BLaER1 treated with 17β-estradiol and CSF1 and Interleukin-3, amounts not matched to agents 10 nM and 100 nM (cell line): ENCODE measurements at regions not wholly inside any gene's neighbourhood (a gene's known extent, or its start where the extent isn't known, plus 50 kb on each side); places are given as distances from the start of the nearest gene placed in this dataset.
"Not testable (repeated sequence)": the region's sequence is repeated elsewhere in the genome, so short reads cannot be mapped to it uniquely, and the experiment has no call there.

Experiments used
- H3K27ac ChIP-seq, 11 experiments: shearing (Covaris generic); formaldehyde crosslinking; 2 replicates each; pipeline ENCODE4 v1.8.1; 2022
- H3K27me3 ChIP-seq, 11 experiments: shearing (Covaris generic); formaldehyde crosslinking; 2 replicates each; pipeline ENCODE4 v1.8.1; 2022
- H3K36me3 ChIP-seq, 11 experiments: shearing (Covaris generic); formaldehyde crosslinking; 2 replicates each; pipeline ENCODE4 v1.8.1; 2022
- H3K4me1 ChIP-seq, 10 experiments: shearing (Covaris generic); formaldehyde crosslinking; 2 replicates each; pipeline ENCODE4 v1.8.1; 2022
- H3K4me2 ChIP-seq, 11 experiments: shearing (Covaris generic); formaldehyde crosslinking; 2 replicates each; pipeline ENCODE4 v1.8.1; 2022
- H3K4me3 ChIP-seq, 10 experiments: shearing (Covaris generic); formaldehyde crosslinking; 2 replicates each; pipeline ENCODE4 v1.8.1; 2022
- H3K9ac ChIP-seq, 11 experiments: shearing (Covaris generic); formaldehyde crosslinking; 2 replicates each; pipeline ENCODE4 v1.8.1; 2022
- H3K9me3 ChIP-seq, 11 experiments: shearing (Covaris generic); formaldehyde crosslinking; replicated peaks in 1 of 11; 2 replicates each; pipeline ENCODE4 v1.8.1; 2022
- H4K20me1 ChIP-seq, 11 experiments: shearing (Covaris generic); formaldehyde crosslinking; 2 replicates each; pipeline ENCODE4 v1.8.1; 2022
- Cebpa-rat ChIP-seq, 11 experiments: shearing (Covaris generic); IDR thresholded peaks; 2 replicates each; pipeline ENCODE4 v1.8.1; 2022

DNA sequence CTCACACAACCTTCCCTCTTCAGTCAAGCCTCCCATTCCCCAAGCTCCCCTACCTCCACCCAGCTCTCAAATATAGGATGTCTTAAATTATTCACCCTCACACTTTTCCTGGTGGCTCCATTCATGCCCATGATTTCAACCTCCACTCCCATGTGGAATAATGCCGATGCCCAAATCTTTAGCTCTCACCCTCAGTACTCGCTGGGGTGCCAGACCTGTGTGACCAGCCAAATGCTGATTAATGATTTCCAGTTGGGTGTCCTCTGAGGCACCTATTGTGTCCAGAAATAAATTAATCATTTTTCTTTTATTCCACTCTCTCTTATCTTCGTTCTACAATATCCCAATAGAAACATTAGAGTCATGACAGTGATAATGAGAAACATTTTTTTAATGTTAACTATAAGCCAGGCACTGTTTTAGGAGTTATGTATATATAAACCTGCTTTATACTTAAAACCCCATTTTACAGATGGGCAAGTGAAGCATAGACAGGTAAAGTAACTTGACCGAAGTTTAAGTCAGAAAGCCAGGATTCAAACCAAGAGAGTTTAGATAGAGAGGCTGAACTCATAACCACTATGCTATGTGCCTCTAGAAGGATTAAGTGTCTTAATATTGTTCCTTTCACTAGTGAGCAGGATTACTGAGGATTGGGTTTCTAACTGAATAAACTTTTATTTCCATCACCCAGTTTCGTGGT is 209.7 kb downstream of the DUSP10 start:
- H3K4me2 ChIP-seq = no peak overlapping the region
- H3K27ac ChIP-seq = no peak overlapping the region
- H3K27me3 ChIP-seq = no peaks in the 10 kb centered on the region
- no peak overlapping the region for H3K9ac ChIP-seq
- H3K4me3 ChIP-seq = no peak overlapping the region
- no peak for TF ChIP-seq Cebpa-rat (IDR thresholded peaks at IDR 0.05)
- H3K4me1 ChIP-seq = no peaks in the 10 kb centered on the region
- H3K9me3 ChIP-seq = no peaks in the 10 kb centered on the region
- no peaks in the 10 kb centered on the region for H4K20me1 ChIP-seq
- no peaks in the 10 kb centered on the region for H3K36me3 ChIP-seq

DNA sequence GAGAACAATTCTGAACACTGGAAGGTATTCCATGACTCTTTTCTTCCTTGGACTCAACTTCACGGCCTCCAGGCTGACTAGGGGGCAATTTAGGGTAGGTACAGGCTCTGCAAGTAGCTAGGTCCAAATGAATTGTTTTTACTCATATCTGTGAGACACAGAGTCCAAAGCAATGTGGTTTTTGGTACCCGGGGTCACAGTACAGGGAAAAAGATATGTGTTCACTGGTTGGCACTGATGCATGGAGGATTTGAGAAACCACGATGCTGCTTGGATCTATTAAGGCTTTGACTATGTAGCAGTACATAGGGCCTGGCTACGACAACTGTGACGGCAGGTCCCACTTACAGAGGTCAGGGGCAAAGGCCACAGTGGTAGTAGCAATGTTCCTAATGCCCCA is 200.6 kb downstream of the DUSP10 start:
- no peak overlapping the region for H3K4me3 ChIP-seq
- no peaks in the 10 kb centered on the region for H3K27me3 ChIP-seq
- H3K9ac ChIP-seq = no peak overlapping the region
- no peak for TF ChIP-seq Cebpa-rat (IDR thresholded peaks at IDR 0.05)
- H3K4me1 ChIP-seq = no peaks in the 10 kb centered on the region
- H3K4me2 ChIP-seq = no peak overlapping the region
- H3K9me3 ChIP-seq = no peaks in the 10 kb centered on the region
- no peaks in the 10 kb centered on the region for H4K20me1 ChIP-seq
- no peaks in the 10 kb centered on the region for H3K36me3 ChIP-seq
- H3K27ac ChIP-seq = no peak overlapping the region

DNA sequence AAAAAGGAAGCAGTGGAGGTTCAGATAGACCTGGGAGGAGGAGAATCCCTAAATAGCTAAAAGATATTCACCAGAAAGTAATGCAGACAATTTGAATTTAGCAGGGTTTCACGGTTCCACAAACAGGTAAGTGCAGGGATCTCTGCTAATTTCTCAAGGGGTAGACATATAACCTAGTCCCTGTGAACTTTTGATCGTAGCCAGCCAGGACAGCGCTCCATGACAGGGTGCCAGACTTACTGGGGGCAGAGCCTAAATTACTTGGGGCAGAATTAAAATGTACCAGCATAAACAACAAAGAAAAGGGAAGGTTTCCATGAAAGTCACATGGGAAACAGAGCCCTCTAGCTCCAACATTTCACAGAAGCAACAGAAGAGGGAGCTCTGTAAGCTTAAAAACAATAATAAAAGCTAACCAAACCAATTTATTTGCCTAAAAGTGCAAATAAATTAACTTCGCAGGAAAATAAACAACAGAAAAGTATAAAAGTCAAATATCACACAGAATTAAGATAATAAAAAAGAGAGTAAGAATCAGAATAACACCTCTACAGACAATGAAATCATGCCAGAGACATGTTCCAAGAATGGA is 198.3 kb downstream of the DUSP10 start:
- no peaks in the 10 kb centered on the region for H4K20me1 ChIP-seq
- no peaks in the 10 kb centered on the region for H3K27me3 ChIP-seq
- no peak overlapping the region for H3K4me2 ChIP-seq
- no peaks in the 10 kb centered on the region for H3K36me3 ChIP-seq
- H3K9me3 ChIP-seq = peaks cover 0 to 4% (median 0%) of the 10 kb centered on the region in 11 experiments; a peak in 1 of 22 replicates
- no peaks in the 10 kb centered on the region for H3K4me1 ChIP-seq
- H3K27ac ChIP-seq = no peak overlapping the region
- TF ChIP-seq Cebpa-rat (IDR thresholded peaks at IDR 0.05) = no peak
- H3K9ac ChIP-seq = no peak overlapping the region
- no peak overlapping the region for H3K4me3 ChIP-seq

DNA sequence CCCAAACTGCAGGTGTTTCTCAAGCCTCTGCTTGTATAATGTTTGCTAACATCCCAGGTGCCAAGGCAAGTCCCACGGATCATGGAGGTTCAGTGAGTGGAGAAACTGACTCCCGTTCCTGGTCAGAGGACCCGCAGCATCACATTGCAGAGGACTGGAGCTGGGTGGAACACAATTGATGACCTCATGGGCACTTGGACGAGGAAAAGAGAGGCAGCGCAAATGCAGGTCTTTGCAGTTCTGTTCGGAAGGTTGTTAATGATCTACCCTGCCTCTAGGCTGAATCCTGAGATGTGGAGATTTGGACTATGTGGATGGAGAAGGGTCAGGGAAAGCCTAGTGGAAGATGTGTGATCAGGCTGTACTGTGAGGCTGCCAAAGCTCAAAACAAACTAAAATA is 192.9 kb downstream of the DUSP10 start:
- Histone ChIP-seq H3K4me1 (no peaks in the 10 kb centered on the region), H3K9me3 (peaks cover 0 to 4% (median 0%) of the 10 kb centered on the region in 11 experiments; a peak in 1 of 22 replicates), H3K36me3 (no peaks in the 10 kb centered on the region), H3K27ac (no peak overlapping the region), H3K4me2 (no peak overlapping the region), H3K9ac (no peak overlapping the region), H4K20me1 (no peaks in the 10 kb centered on the region), H3K27me3 (no peaks in the 10 kb centered on the region), H3K4me3 (no peak overlapping the region)
- TF ChIP-seq Cebpa-rat (IDR thresholded peaks at IDR 0.05) = no peak

DNA sequence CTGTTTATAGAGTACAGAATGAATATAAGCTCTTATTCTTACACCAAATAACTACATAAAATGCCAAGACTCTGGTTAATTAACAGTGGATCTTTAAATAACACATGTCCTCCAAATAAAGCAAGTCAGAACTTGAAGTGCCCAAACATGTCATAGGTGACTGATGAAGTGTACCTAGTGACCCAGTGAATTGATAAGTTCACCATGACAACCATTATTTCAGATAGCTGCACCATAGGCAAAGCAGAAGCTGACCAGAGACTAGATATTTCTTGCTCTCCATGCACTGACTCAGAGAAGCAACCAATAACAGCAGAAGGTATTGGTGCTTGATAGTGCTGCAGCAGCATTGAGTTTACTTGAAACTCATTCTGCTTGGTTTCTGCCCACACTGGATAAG is 192.1 kb downstream of the DUSP10 start:
- no peaks in the 10 kb centered on the region for H3K36me3 ChIP-seq
- no peaks in the 10 kb centered on the region for H3K27me3 ChIP-seq
- TF ChIP-seq Cebpa-rat (IDR thresholded peaks at IDR 0.05) = no peak
- no peak overlapping the region for H3K9ac ChIP-seq
- H3K9me3 ChIP-seq = peaks cover 0 to 4% (median 0%) of the 10 kb centered on the region in 11 experiments; a peak in 1 of 22 replicates
- no peaks in the 10 kb centered on the region for H4K20me1 ChIP-seq
- no peaks in the 10 kb centered on the region for H3K4me1 ChIP-seq
- no peak overlapping the region for H3K27ac ChIP-seq
- no peak overlapping the region for H3K4me2 ChIP-seq
- no peak overlapping the region for H3K4me3 ChIP-seq

DNA sequence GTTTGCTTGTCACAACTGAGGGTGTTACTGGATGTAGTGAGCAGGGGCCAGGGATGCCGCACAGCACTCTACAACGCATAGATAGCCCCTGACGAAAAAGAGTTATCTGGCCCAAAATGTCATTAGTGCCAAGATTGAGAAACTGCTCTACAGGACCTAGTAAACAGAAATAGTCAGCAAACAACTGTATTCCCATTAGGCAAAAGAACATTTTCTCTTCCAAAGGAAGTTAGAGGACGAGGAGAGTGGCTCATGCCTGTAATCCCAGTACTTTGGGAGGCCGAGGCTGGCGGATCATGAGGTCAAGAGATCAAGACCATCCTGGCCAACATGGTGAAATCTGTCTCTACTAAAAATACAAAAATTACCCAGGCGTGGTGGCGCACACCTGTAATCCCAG is 189.1 kb downstream of the DUSP10 start:
- H3K9ac ChIP-seq, H3K4me1 ChIP-seq, H4K20me1 ChIP-seq, H3K9me3 ChIP-seq, H3K27me3 ChIP-seq, H3K27ac ChIP-seq, H3K4me3 ChIP-seq, H3K36me3 ChIP-seq, H3K4me2 ChIP-seq: not testable (repeated sequence)

DNA sequence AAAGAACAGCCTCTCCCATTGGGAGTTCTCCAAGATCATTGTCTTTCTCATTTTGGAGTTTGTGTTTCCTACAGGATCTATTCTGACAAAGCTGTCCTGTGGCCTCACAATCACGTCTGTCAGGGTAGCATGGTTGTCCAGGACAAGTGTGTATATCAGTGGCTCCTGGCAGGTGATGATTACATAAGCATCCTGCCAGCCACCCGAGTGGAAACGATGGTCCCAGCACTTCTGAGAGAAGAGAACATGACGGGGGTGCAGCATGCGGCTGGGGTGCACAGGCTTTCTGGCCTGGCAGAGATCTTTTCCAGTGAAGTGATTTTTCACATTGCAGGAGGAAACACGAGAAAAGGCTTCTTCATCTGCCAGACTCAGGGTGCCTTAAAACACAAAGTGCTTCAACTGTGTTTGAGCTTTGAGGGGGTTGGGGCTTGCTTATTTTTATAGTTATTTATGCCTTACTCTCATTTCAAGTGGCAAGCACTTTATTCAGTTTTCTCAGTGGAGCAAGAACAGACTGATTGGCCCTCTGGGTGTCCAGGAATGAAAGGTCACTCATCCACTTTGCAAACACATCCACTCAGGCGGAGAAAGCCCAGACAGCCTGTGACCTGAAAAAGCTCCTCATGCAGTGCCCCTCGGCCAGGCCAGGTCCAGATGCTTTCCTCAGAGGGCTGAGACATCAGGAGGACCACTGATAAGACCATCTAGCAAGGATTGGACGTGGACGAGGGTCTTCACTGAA is 186.0 kb downstream of the DUSP10 start:
- H3K9me3 ChIP-seq = no peaks in the 10 kb centered on the region
- no peaks in the 10 kb centered on the region for H3K36me3 ChIP-seq
- H3K4me2 ChIP-seq = no peak overlapping the region
- no peaks in the 10 kb centered on the region for H4K20me1 ChIP-seq
- no peak for TF ChIP-seq Cebpa-rat (IDR thresholded peaks at IDR 0.05)
- H3K27ac ChIP-seq = no peak overlapping the region
- no peak overlapping the region for H3K9ac ChIP-seq
- no peaks in the 10 kb centered on the region for H3K27me3 ChIP-seq
- H3K4me1 ChIP-seq = no peaks in the 10 kb centered on the region
- H3K4me3 ChIP-seq = no peak overlapping the region

DNA sequence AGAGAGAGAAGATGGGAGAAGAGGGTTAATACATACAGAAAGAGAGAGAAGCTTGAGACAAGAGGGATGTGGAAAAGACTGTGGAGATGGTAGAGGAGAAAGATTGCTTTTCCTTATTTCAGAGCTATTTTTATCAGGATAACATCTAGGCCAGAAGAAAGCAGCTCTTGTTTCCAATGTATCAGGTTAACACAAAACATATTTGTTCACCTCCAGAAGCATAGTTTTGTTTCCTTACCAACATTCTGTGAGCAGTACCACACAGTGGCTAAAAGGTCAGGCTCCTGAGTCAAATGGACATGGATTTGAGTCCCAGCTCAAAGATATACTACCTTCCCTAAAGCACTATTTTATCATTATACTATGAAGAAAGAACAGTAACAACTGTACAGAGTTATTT is 185.5 kb downstream of the DUSP10 start:
- no peak overlapping the region for H3K4me2 ChIP-seq
- no peak overlapping the region for H3K9ac ChIP-seq
- no peak for TF ChIP-seq Cebpa-rat (IDR thresholded peaks at IDR 0.05)
- no peaks in the 10 kb centered on the region for H3K36me3 ChIP-seq
- H3K27me3 ChIP-seq = no peaks in the 10 kb centered on the region
- no peak overlapping the region for H3K4me3 ChIP-seq
- no peaks in the 10 kb centered on the region for H3K4me1 ChIP-seq
- H4K20me1 ChIP-seq = no peaks in the 10 kb centered on the region
- H3K9me3 ChIP-seq = no peaks in the 10 kb centered on the region
- H3K27ac ChIP-seq = no peak overlapping the region

DNA sequence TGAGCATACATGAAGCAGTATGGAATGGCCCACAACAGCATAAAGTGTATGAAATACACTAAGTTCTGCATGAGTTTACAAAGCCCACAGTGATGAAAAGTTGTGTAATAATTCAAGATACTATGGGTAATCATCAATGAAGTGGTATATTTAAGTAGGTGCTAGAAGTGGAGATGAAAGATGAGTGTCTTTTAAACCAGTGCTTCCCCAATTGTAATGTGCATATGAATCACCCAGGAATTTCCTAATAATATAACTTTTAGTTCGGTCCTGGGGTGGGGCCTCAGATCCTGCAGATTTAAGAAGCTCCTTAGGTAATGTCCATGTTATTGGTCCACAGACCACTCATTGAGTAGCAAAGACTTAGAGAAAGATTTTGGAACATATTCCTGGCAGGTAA is 184.9 kb downstream of the DUSP10 start:
- Histone ChIP-seq H4K20me1 (no peaks in the 10 kb centered on the region), H3K27ac (no peak overlapping the region), H3K4me1 (no peaks in the 10 kb centered on the region), H3K4me3 (no peak overlapping the region), H3K27me3 (no peaks in the 10 kb centered on the region), H3K9ac (no peak overlapping the region), H3K9me3 (no peaks in the 10 kb centered on the region), H3K36me3 (no peaks in the 10 kb centered on the region), H3K4me2 (no peak overlapping the region)
- TF ChIP-seq Cebpa-rat (IDR thresholded peaks at IDR 0.05) = no peak

DNA sequence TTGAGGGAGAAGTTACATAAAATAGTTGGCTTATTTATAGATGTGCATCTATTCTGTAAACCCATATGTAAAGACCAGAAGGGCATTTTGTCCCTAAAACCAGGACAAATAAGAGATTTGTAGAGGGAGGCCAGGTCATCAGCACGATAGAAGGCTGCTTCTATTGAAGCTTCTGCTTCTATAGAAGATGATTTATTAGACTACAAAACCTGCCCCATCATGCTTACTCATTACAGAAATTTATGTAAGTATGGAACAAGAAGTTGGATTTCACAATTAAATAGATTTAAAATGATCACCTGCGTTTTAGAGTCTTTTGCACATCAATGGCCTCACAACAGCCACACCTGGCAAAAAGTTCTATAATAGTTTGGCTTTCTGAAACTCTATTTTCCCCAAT is 183.5 kb downstream of the DUSP10 start:
- Histone ChIP-seq H3K4me2 (no peak overlapping the region), H4K20me1 (no peaks in the 10 kb centered on the region), H3K36me3 (no peaks in the 10 kb centered on the region), H3K27ac (no peak overlapping the region), H3K27me3 (no peaks in the 10 kb centered on the region), H3K9me3 (0 out of 22 replicates have a peak, but pooled peaks cover 0 to 3% (median 0%) of the 10 kb centered on the region in 11 experiments), H3K4me1 (no peaks in the 10 kb centered on the region), H3K4me3 (no peak overlapping the region), H3K9ac (no peak overlapping the region)
- TF ChIP-seq Cebpa-rat (IDR thresholded peaks at IDR 0.05) = no peak
